CD4-positive, alpha-beta T cell (primary cell): ENCODE measurements at regions not wholly inside any gene's neighbourhood (a gene's known extent, or its start where the extent isn't known, plus 50 kb on each side); places are given as distances from the start of the nearest gene placed in this dataset.

Source experiments
- ATAC-seq: fragments of 200-7000 bp; cut with Tn5 transposase; one replicate; pipeline ENCODE4 v1.10.0; 2022; ENCODE audit warnings: mild to moderate bottlenecking; ENCODE audit not compliant: poor library complexity
- CTCF ChIA-PET: fragments of 350-600 bp; sonication (Branson Sonifier 250); formaldehyde crosslinking; loops from one replicate; lab custom pipeline; 2021; ENCODE audit warnings: antibody characterized with exemption, inconsistent platforms; lab: Charles Lee
- POLR2A ChIA-PET: fragments of 350-600 bp; sonication (Branson Sonifier 250); formaldehyde crosslinking; loops from one replicate; lab custom pipeline; 2021; ENCODE audit warnings: antibody characterized with exemption, inconsistent platforms; lab: Charles Lee
- DNase-seq, 14 experiments: peaks; one replicate each; pipeline ENCODE4 v3.0.0-alpha.2; 2013 to 2020; ENCODE audit warnings: mixed read lengths in 2 of 14
- H3K27ac ChIP-seq, 2 donors: one replicate each; pipeline versions ENCODE4 v1.5.1 to v1.7.0; 2013; ENCODE audit warnings: low read length in 2 of 2, low read depth in 1 of 2, mild to moderate bottlenecking in 1 of 2
- H3K27me3 ChIP-seq, 2 experiments: 1 replicate in 1 of 2; 2 replicates in 1 of 2; pipeline versions ENCODE4 v1.6.1 to v1.7.0; 2013; ENCODE audit warnings: low read length in 2 of 2, control low read depth in 1 of 2, mild to moderate bottlenecking in 1 of 2, moderate library complexity in 1 of 2; ENCODE audit not compliant: insufficient read depth in 2 of 2, control insufficient read depth in 1 of 2
- H3K36me3 ChIP-seq: one replicate; pipeline ENCODE4 v1.6.1; 2013; ENCODE audit warnings: low read length, control low read depth; ENCODE audit not compliant: insufficient read depth
- H3K4me1 ChIP-seq: one replicate; pipeline ENCODE4 v1.6.1; 2013; ENCODE audit warnings: low read length, control low read depth; ENCODE audit not compliant: insufficient read depth
- H3K4me3 ChIP-seq: one replicate; pipeline ENCODE4 v1.5.1; 2013; ENCODE audit warnings: mild to moderate bottlenecking, low read length, moderate library complexity
- H3K9me3 ChIP-seq, 2 experiments: 1 replicate in 1 of 2; 2 replicates in 1 of 2; pipeline versions ENCODE4 v1.6.1 to v1.7.0; 2013; ENCODE audit warnings: low read length in 2 of 2, mild to moderate bottlenecking in 2 of 2, control low read depth in 1 of 2, moderate library complexity in 1 of 2; ENCODE audit not compliant: control insufficient read depth in 1 of 2, insufficient read depth in 1 of 2
- H3K27ac Mint-ChIP-seq: one replicate; pipeline ENCODE4 v1.8.0; 2020; ENCODE audit warnings: mixed read lengths
- H3K27me3 Mint-ChIP-seq: one replicate; pipeline ENCODE4 v1.8.0; 2021; ENCODE audit warnings: mixed read lengths
- H3K36me3 Mint-ChIP-seq: one replicate; pipeline ENCODE4 v1.8.0; 2021; ENCODE audit warnings: low read depth, mixed read lengths
- H3K4me1 Mint-ChIP-seq: one replicate; pipeline ENCODE4 v1.8.0; 2021; ENCODE audit warnings: low read depth, mixed read lengths
- H3K4me3 Mint-ChIP-seq: one replicate; pipeline ENCODE4 v1.8.0; 2020; ENCODE audit warnings: mild to moderate bottlenecking, mixed read lengths
- H3K9me3 Mint-ChIP-seq: one replicate; pipeline ENCODE4 v1.8.0; 2020; ENCODE audit warnings: mixed read lengths
- intact Hi-C, 2 experiments: fragments of 100-400 bp; cut with DNase I in 1 of 2; cut with micrococcal nuclease in 1 of 2; formaldehyde crosslinking; loops; one replicate each; pipeline versions ENCODE4 v1.15.1 to v1.9.0; 2023 to 2025; cut with DNase I, micrococcal nuclease
- TF ChIP-seq, protein P1 (sequence below): fragments of 200-600 bp; IDR thresholded peaks from one replicate; pipeline ENCODE4 v1.8.0; 2022; ENCODE audit warnings: antibody characterized with exemption, mild to moderate bottlenecking

- Histone ChIP-seq H3K36me3 (no peaks in the 10 kb centered on the region), H3K27me3 (no peaks in the 10 kb centered on the region), H3K4me3 (no peak overlapping the region), H3K27ac (no peak overlapping the region), H3K9me3 (no peaks in the 10 kb centered on the region), H3K4me1 (peaks cover 18% of the 10 kb centered on the region)
- ChIA-PET POLR2A (interaction anchor here (1.3 kb wide), 1 partner anchor 8 kb away, joined by 3 read pairs; no protein-coding TSS in a partner anchor), CTCF (interaction anchor here (1.1 to 1.9 kb wide), 3 partner anchors 99 to 304 kb away, joined by 3 to 5 read pairs (median 3); no protein-coding TSS in a partner anchor)
- H3K36me3 Mint-ChIP-seq: no peaks in the 10 kb centered on the region
- intact Hi-C loops: loop anchor here in 1 of 2 experiments (10.0 kb wide), 1 partner anchor 705 kb away; the partner anchor contains the start of gene HEBP2
- no peaks in the 10 kb centered on the region for H3K9me3 Mint-ChIP-seq
- H3K27ac Mint-ChIP-seq: no peak overlapping the region
- ATAC-seq (no peak), DNase-seq (no peak)
- TF ChIP-seq, protein P1, sequence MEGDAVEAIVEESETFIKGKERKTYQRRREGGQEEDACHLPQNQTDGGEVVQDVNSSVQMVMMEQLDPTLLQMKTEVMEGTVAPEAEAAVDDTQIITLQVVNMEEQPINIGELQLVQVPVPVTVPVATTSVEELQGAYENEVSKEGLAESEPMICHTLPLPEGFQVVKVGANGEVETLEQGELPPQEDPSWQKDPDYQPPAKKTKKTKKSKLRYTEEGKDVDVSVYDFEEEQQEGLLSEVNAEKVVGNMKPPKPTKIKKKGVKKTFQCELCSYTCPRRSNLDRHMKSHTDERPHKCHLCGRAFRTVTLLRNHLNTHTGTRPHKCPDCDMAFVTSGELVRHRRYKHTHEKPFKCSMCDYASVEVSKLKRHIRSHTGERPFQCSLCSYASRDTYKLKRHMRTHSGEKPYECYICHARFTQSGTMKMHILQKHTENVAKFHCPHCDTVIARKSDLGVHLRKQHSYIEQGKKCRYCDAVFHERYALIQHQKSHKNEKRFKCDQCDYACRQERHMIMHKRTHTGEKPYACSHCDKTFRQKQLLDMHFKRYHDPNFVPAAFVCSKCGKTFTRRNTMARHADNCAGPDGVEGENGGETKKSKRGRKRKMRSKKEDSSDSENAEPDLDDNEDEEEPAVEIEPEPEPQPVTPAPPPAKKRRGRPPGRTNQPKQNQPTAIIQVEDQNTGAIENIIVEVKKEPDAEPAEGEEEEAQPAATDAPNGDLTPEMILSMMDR: no peak
- H3K4me3 Mint-ChIP-seq: no peak overlapping the region
- H3K27me3 Mint-ChIP-seq: peaks cover 5% of the 10 kb centered on the region
- H3K4me1 Mint-ChIP-seq: peaks cover 20% of the 10 kb centered on the region
Measured at GRCh38 chr6:137700161-137700560, 166.9 kb upstream of the TNFAIP3 start.

DNA sequence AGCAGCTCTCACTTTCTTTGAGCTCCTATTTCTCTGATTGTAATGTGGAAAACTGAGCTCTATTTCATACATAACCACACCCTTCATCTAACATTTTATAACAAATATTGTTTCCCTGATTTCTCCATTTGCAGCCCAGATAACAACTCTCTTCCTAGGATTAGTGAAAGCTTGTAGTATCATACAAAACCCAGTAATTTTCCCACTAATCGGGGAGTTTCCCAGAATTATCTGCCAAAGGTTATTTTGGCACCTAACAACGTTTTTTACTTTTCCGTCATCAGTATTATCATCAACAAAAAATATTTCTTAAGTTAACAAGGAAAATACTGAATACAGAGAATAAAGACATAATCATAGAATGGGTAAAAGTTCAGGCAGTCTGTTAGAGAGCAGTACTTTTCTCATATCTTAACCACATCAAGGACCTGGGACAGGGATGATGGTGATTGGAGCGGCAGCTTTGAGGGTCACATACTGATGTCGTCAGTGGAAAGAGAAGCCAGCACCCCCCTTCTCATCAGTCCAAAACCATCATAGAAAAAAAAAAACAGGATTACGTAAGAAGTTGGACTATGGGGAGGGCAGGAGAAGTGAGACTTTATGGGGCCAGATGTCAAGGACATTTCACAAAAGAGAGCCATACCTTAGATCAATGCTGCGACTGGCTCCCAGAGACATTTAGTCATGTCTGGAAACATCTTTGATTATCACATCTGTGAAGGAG, 166.1 kb upstream of the TNFAIP3 start:
- TF ChIP-seq, protein P1: no peak
- H3K36me3 Mint-ChIP-seq: no peaks in the 10 kb centered on the region
- ATAC-seq (no peak), DNase-seq (no peak)
- intact Hi-C loops: loop anchor here in 1 of 2 experiments (10.0 kb wide), 1 partner anchor 704 kb away; the partner anchor contains the start of gene HEBP2
- CTCF ChIA-PET: no interaction called here
- no peak overlapping the region for H3K27ac Mint-ChIP-seq
- Histone ChIP-seq H3K27me3 (no peaks in the 10 kb centered on the region), H3K36me3 (no peaks in the 10 kb centered on the region), H3K27ac (no peak overlapping the region), H3K4me1 (peaks cover 25% of the 10 kb centered on the region), H3K9me3 (no peaks in the 10 kb centered on the region), H3K4me3 (no peak overlapping the region)
- POLR2A ChIA-PET: no interaction called here
- no peak overlapping the region for H3K4me3 Mint-ChIP-seq
- H3K4me1 Mint-ChIP-seq: peaks cover 27% of the 10 kb centered on the region
- no peaks in the 10 kb centered on the region for H3K27me3 Mint-ChIP-seq
- H3K9me3 Mint-ChIP-seq: no peaks in the 10 kb centered on the region

- H3K4me3 ChIP-seq: no peak overlapping the region
- peaks cover 31% of the 10 kb centered on the region for H3K4me1 Mint-ChIP-seq
- peaks cover 36% of the 10 kb centered on the region for H3K4me1 ChIP-seq
- TF ChIP-seq, protein P1: no peak
- no peaks in the 10 kb centered on the region for H3K27me3 ChIP-seq
- H3K27ac Mint-ChIP-seq: no peak overlapping the region
- H3K27ac ChIP-seq: no peak overlapping the region
- ChIA-PET CTCF (no interaction called here), POLR2A (no interaction called here)
- no peaks in the 10 kb centered on the region for H3K9me3 Mint-ChIP-seq
- no peaks in the 10 kb centered on the region for H3K36me3 ChIP-seq
- no peaks in the 10 kb centered on the region for H3K27me3 Mint-ChIP-seq
- ATAC-seq (no peak), DNase-seq (no peak)
- no peak overlapping the region for H3K4me3 Mint-ChIP-seq
- H3K9me3 ChIP-seq: no peaks in the 10 kb centered on the region
- intact Hi-C loops: loop anchor here in 1 of 2 experiments (10.0 kb wide), 1 partner anchor 703 kb away; the partner anchor contains the start of gene HEBP2
- H3K36me3 Mint-ChIP-seq: no peaks in the 10 kb centered on the region
Measured at GRCh38 chr6:137701942-137702341, 165.1 kb upstream of the TNFAIP3 start.
